ENCODE measurements at regions not wholly inside any gene's neighbourhood (a gene's known extent, or its start where the extent isn't known, plus 50 kb on each side); places are given as distances from the start of the nearest gene placed in this dataset.

DNA sequence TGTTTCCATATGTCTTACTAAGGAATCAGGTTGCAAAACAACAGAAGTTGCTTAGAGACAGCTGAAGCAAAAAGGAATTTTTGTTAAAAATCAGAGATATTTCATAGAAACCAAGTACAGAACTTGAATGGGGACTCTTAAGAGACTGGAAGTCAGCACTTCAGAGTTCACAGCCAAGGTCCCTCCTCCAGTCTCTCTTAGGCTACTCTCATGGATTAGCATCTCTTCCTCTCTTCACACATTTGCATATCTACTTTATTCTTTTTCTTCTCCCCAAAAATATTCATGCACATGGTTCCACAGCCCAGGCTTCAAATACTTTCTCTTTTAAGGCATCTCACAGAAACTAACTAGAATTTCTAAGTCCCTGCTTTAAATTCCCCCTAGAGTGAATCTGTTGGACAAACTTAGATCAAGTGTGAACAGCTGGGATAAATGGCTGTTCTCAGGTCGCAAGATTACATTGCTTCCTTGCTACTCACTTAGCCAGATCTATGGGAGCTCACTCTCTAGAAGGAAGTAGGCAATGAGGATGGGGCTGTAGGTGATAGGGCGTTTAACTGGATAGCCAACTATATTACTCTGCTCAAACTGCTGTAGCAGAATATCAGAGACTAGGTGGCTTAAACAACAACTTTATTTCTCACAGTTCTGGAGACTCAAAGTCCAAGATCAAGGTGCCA, 73.7 kb upstream of the GALNT7 start:
- TF ChIP-seq, protein P1, sequence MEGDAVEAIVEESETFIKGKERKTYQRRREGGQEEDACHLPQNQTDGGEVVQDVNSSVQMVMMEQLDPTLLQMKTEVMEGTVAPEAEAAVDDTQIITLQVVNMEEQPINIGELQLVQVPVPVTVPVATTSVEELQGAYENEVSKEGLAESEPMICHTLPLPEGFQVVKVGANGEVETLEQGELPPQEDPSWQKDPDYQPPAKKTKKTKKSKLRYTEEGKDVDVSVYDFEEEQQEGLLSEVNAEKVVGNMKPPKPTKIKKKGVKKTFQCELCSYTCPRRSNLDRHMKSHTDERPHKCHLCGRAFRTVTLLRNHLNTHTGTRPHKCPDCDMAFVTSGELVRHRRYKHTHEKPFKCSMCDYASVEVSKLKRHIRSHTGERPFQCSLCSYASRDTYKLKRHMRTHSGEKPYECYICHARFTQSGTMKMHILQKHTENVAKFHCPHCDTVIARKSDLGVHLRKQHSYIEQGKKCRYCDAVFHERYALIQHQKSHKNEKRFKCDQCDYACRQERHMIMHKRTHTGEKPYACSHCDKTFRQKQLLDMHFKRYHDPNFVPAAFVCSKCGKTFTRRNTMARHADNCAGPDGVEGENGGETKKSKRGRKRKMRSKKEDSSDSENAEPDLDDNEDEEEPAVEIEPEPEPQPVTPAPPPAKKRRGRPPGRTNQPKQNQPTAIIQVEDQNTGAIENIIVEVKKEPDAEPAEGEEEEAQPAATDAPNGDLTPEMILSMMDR (IDR thresholded peaks at IDR 0.05; ENCODE audit: extremely low read depth in 1 of 2, insufficient read depth in 1 of 2, low read depth in 1 of 2, low read length in 2 of 2) = no peak
- TF ChIP-seq, protein P2, sequence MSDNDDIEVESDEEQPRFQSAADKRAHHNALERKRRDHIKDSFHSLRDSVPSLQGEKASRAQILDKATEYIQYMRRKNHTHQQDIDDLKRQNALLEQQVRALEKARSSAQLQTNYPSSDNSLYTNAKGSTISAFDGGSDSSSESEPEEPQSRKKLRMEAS (IDR thresholded peaks at IDR 0.05; ENCODE audit: insufficient read depth, insufficient read length) = no peak
- TF ChIP-seq EZH2 (IDR thresholded peaks at IDR 0.05; ENCODE audit: borderline replicate concordance, low read depth, low read length, severe bottlenecking) (no peak), MYC (IDR thresholded peaks at IDR 0.05; ENCODE audit: low read depth, low read length) (no peak), POLR2A (IDR thresholded peaks at IDR 0.05; ENCODE audit: low read depth, low read length) (no peak), FOS (IDR thresholded peaks at IDR 0.05; ENCODE audit: borderline replicate concordance, insufficient read depth, low read length) (no peak), POLR2AphosphoS5 (IDR thresholded peaks at IDR 0.05; ENCODE audit: insufficient read depth, low read depth, low read length) (no peak)
